WERI-Rb-1 (cell line): ENCODE measurements at regions not wholly inside any gene's neighbourhood (a gene's known extent, or its start where the extent isn't known, plus 50 kb on each side); places are given as distances from the start of the nearest gene placed in this dataset.

Experiments used
- DNase-seq: peaks from one replicate; pipeline ENCODE4 v3.0.0-alpha.2; 2020
- H3K27ac ChIP-seq: fragments of 250-450 bp; sonication (Bioruptor Pico); 2 replicates; pipeline ENCODE4 v1.5.1; 2020; ENCODE audit warnings: mild to moderate bottlenecking, moderate library complexity
- H3K27me3 ChIP-seq: fragments of 250-450 bp; sonication (Bioruptor Pico); 2 replicates; pipeline ENCODE4 v1.5.1; 2021; ENCODE audit warnings: mild to moderate bottlenecking, low read depth, moderate library complexity; ENCODE audit not compliant: insufficient read depth, severe bottlenecking
- H3K36me3 ChIP-seq: fragments of 250-450 bp; sonication (Bioruptor Pico); 2 replicates; pipeline ENCODE4 v1.5.1; 2020; ENCODE audit warnings: mild to moderate bottlenecking, moderate library complexity
- H3K4me3 ChIP-seq: 2 replicates; pipeline ENCODE4 v1.5.1; 2011; ENCODE audit warnings: low read depth, mild to moderate bottlenecking, control low read depth, low read length
- H3K9me3 ChIP-seq: fragments of 250-450 bp; sonication (Bioruptor Pico); 2 replicates; pipeline ENCODE4 v1.5.1; 2021; ENCODE audit warnings: mild to moderate bottlenecking, moderate library complexity; ENCODE audit not compliant: severe bottlenecking
- CTCF ChIP-seq: IDR thresholded peaks from 2 replicates; pipeline ENCODE4 v1.5.1; 2011; ENCODE audit warnings: low read depth, mild to moderate bottlenecking, control low read depth, inconsistent platforms, low read length

DNA sequence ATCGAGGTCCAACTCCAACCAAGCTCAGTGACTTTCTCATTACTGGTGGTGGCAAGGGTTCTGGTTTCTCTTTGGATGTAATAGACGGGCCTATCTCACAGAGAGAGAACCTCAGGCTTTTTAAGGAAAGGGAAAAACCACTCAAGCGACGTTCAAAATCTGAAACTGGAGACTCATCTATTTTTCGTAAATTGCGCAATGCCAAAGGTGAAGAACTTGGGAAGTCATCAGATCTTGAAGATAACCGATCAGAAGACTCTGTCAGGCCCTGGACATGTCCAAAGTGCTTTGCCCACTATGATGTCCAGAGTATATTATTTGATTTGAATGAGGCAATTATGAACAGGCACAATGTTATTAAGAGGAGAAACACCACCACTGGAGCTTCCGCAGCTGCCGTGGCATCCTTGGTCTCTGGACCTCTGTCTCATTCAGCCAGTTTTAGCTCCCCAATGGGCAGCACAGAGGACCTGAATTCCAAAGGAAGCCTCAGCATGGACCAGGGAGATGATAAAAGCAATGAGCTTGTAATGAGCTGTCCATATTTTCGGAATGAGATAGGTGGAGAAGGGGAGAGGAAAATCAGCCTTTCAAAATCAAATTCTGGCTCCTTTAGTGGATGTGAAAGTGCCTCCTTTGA, 343.5 kb upstream of the RGS6 start:
- Histone ChIP-seq H3K4me3 (no peak overlapping the region), H3K27me3 (no peaks in the 10 kb centered on the region), H3K9me3 (no peaks in the 10 kb centered on the region), H3K36me3 (peaks cover 4% of the 10 kb centered on the region), H3K27ac (no peak overlapping the region)
- TF ChIP-seq CTCF, result no peak
- DNase-seq, result no peak

- DNase-seq, result no peak
- H3K27ac ChIP-seq, result no peak overlapping the region
- H3K9me3 ChIP-seq, result no peaks in the 10 kb centered on the region
- no peaks in the 10 kb centered on the region for H3K27me3 ChIP-seq
- no peak for TF ChIP-seq CTCF
- peaks cover 4% of the 10 kb centered on the region for H3K36me3 ChIP-seq
- H3K4me3 ChIP-seq, result no peak overlapping the region
These were observed 342.6 kb upstream of the RGS6 start for GRCh38 chr14:71589609-71590008.

GRCh38 chr14:71590131-71590530, 342.1 kb upstream of the RGS6 start:
- Histone ChIP-seq H3K27ac (no peak overlapping the region), H3K36me3 (peaks cover 4% of the 10 kb centered on the region), H3K4me3 (no peak overlapping the region), H3K27me3 (no peaks in the 10 kb centered on the region), H3K9me3 (no peaks in the 10 kb centered on the region)
- TF ChIP-seq CTCF, result no peak
- DNase-seq, result no peak

DNA sequence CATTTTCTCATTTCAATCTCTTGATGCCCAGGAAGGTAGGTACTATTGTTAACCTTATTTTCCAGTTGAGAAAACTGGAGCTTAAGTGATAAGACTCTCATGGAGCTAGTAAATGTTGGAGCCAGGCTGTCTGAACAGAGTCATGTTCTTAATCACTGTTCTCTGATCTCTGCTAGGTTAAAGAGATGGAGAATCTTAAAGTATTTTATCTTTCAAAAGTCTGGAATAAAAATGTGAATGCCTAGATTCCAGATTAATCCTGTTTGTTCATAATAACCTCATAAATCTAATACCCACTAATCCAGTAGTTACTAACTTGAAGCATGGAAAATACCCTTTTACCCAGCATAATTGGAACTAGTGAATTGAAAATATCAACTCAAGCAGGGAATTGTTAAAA, 341.0 kb upstream of the RGS6 start:
- Histone ChIP-seq H3K27ac (no peak overlapping the region), H3K36me3 (peaks cover 4% of the 10 kb centered on the region), H3K4me3 (no peak overlapping the region), H3K27me3 (no peaks in the 10 kb centered on the region), H3K9me3 (no peaks in the 10 kb centered on the region)
- no peak for TF ChIP-seq CTCF
- no peak for DNase-seq

- H3K9me3 ChIP-seq, result no peaks in the 10 kb centered on the region
- no peaks in the 10 kb centered on the region for H3K27me3 ChIP-seq
- H3K27ac ChIP-seq, result no peak overlapping the region
- no peak for DNase-seq
- H3K4me3 ChIP-seq, result no peak overlapping the region
- peaks cover 4% of the 10 kb centered on the region for H3K36me3 ChIP-seq
- TF ChIP-seq CTCF, result no peak
These were observed 340.3 kb upstream of the RGS6 start for GRCh38 chr14:71591929-71592328.

DNA sequence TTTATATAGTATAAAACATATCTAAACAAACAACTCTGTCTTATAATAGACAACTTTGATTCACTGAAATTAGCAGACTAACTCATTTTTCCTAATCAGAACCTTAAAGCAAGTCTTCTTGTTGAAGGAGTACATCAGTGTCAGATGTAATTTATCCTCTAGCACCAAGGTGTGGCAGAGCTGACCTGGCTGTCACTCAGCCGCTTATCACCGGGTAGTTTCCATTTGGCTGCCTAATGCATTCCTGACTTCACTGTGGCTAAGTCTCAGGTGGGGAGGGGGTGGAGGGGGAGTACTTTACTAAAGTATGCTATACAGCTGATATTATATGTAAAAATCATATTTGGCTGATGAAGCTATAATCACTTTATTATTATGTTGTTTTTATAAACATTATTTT, 339.9 kb upstream of the RGS6 start:
- H3K27ac ChIP-seq, result no peak overlapping the region
- no peak overlapping the region for H3K4me3 ChIP-seq
- peaks cover 4% of the 10 kb centered on the region for H3K36me3 ChIP-seq
- no peaks in the 10 kb centered on the region for H3K27me3 ChIP-seq
- no peaks in the 10 kb centered on the region for H3K9me3 ChIP-seq
- no peak for TF ChIP-seq CTCF
- DNase-seq, result no peak
